A673 (cell line): ENCODE measurements at regions not wholly inside any gene's neighbourhood (a gene's known extent, or its start where the extent isn't known, plus 50 kb on each side); places are given as distances from the start of the nearest gene placed in this dataset.

Experiments used
- CTCF ChIP-seq: fragments of 300-800, 200-600 bp; sonication (generic); conservative IDR thresholded peaks from 2 replicates; pipeline ENCODE4 v1.5.1; 2017; ENCODE audit warnings: low read depth, mild to moderate bottlenecking, antibody characterized with exemption, low read length, moderate library complexity, mixed read lengths
- EZH2 ChIP-seq: fragments of 200-600 bp; sonication (generic); IDR thresholded peaks from 2 replicates; pipeline ENCODE4 v1.6.1; 2017; ENCODE audit warnings: borderline replicate concordance, low read depth, mild to moderate bottlenecking, mixed read lengths, antibody characterized with exemption, low read length; ENCODE audit not compliant: poor library complexity, severe bottlenecking

GRCh38 chr18:40566510-40566844 lies 1388.6 kb upstream of the PIK3C3 start:
- TF ChIP-seq CTCF (no peak), EZH2 (no peak)
